Sciatic nerve (tissue), 2 donors: ENCODE measurements at regions not wholly inside any gene's neighbourhood (a gene's known extent, or its start where the extent isn't known, plus 50 kb on each side); places are given as distances from the start of the nearest gene placed in this dataset.
A peak's percentile ranks its signal among the peaks of the same experiment; 100 is the strongest.
"Not testable (repeated sequence)": the region's sequence is repeated elsewhere in the genome, so short reads cannot be mapped to it uniquely, and the experiment has no call there.

Experiments
- ATAC-seq: fragments of 200-7000 bp; cut with Tn5 transposase; one replicate; pipeline ENCODE4 v1.9.1; 2020; ENCODE audit warnings: mild to moderate bottlenecking, moderate library complexity
- DNase-seq: peaks from one replicate; pipeline ENCODE4 v3.0.0-alpha.2; 2020; ENCODE audit warnings: low spot score
- intact Hi-C: fragments of 100-400 bp; cut with DNase I; formaldehyde crosslinking; loops from one replicate; pipeline ENCODE4 v1.14.2; 2022
- donor health status: DM: no; HTN: no; CAD: no.
- donor health status: DM: no; HTN: no; CAD: no.

DNA sequence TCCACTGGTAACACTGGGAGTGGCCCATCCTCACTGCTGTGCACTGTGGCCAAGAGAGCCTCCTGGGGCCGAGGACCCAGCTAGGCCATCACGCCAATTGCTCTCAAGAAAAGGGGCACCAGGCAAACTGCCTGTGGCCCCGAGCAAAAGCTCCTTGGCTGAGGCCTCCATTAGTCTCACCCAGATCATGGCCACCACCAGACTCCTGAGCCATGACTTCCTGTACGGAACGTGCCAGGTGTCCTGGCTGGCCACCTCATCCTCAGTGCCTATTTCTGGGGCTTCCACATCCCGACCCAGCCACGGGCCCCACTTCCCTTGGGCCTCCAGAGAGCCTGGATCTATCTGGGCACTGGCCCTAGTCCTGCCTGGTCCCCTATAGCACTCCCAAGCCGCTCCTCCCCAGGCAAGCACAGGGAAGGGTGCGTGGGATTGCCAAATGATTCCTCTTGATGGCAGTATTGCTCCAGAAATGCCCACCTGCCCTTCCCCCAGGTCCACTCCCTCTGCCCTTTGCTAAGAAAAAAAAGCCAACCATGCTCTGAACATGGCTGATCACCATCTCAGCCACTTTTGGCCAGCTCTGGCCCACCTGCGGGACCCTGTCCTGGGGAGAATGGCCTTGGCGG, 212.6 kb upstream of the AGTR2 start:
- ATAC-seq (peak; percentile 10), DNase-seq (no peak)
- intact Hi-C loops = no loop called here

DNA sequence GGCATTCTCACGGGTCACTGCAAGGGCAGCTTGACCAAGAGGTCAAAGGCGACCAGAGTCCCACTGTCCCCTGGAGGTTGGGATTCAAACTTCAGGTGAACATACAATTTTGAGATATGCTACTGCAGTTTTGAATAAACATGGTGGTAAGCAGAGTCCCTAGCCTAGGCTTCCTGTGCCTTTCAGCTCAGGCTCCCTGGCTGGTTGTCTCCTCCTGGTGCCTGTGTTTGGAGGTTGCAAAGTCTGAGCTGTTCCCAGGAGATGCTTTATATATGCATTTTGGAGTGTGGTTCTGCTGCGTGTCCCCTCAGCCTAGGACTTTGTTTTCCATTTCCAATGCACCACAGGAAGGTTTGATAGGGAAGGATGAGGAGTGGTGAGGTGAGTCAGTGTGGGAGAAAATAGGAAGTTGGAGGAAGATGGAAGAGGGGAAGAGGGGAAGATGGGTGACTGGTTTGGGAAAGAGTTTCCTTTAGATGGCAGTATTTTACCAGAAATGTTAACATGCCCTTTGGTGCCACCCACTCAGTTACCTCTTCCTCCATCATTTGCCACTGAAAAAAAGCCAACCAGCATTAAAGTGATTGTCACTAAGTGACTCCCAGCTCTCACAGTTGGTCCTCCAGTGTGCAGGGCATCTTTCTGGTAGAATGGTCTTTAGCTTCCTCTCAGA, 211.7 kb upstream of the AGTR2 start:
- intact Hi-C loops = no loop called here
- no peak for ATAC-seq

DNA sequence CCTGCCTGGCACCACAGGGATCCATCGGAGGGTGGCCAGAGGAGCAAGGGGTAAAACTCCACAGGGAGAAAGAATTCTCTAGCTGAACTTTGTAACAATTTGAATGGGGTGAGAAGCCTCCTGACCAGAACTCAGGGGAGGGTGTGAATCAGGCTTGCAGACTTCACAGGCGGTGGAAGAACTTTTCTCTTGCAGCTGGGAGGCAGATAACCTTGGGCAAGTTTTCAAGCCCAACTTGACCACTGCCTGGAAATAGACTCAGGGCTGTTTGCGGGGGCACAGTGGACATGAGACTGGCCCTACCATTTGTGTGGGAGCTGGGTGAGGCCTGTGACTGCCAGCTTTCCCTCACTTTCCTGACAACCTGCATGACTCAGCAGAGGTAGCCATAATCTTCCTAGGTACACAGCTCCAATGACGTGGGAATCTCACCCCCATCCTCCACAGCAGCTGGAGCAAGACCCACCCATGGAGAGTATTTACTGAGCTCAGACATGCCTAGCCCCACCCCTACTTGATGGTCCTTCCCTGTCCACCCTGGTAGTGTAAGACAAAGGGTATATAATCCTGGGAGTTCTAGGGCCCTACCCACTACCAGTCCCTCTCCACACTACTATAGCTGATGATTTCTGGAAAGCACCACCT, 210.0 kb upstream of the AGTR2 start:
- no peak for DNase-seq
- no peak for ATAC-seq
- intact Hi-C loops = no loop called here

More for the DNA sequence above, 211.7 kb upstream of the AGTR2 start:
- no peak for DNase-seq

DNA sequence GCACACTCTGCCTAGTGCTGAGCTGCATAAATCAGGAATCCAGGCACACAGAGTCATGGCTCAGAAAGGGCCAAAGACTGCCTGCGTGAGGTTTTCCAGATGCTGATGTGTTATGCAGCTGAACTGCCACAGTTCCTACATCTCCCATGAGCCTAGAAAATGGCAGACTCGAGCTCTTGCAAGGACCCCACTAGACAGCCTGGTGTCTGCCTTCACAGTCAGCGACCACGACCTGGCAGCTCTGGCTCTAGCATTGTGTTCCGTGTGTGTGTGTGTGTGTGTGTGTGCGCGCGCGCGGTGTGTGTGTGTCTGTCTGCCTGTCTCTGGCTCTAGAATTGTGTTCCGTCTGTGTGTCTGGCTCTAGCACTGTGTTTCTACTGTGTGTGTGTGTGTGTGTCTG, 203.6 kb upstream of the AGTR2 start:
- DNase-seq = no peak
- no peak for ATAC-seq
- intact Hi-C loops = no loop called here

DNA sequence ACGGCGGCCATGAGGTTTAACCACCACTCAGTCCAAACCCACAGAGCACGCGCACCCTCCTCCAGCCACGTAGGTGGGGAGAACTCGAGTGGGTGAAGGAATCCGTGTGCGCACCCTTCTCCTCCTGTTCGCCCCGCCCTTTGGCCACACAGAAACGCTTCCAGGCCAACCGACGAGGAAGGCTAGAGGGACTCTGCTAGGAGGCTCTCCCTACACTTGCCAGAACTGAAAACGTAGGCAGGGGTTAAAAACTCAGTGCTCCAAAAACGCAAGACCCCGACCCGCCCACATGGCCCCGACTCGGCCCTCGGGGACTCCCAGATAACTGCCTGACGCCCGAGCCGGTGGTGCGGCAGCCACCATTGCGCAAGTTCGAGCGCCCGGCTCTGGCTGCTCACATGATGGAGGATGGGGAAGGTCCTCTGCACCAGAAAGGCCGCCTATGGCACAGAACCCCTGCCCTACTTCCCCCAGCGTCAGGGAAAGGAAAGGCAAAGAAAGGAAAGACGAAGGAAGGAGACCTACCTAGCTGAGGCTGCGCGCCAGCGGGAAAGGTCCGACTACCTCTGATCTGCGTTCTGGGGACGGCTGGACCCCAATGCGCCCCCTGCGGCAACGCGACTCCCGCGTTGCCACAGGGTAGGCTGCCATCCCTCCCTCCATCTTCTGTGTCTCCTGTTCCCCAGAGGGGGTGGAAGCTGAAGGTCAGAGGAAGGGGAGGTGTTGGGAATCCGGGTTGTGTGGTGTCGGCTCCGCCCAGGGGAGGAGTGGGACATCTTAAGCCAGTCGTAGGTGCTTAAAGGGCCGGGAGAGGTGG, 201.9 kb upstream of the AGTR2 start:
- DNase-seq (no peak), ATAC-seq (peak; percentile 92)
- intact Hi-C loops = no loop called here

DNA sequence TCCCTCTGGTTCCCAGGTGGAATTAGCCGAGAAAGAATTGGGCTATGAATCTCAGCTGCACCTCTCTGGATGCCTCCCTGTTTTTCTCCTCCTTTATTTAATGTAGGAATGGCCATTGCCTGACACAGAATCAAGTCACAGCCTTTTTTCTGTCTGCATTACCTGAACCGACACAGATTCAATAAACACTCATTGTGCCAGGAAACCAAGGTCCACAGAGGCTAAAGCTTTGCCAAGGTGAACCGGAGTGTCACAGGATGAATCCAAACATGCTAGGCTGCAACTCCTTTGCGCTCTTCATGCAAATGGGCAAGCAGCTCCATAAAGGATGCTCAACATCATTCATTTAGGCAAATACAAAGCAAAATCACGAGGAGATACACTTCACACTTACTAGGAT, 199.8 kb upstream of the AGTR2 start:
- intact Hi-C loops = no loop called here
- no peak for ATAC-seq

DNA sequence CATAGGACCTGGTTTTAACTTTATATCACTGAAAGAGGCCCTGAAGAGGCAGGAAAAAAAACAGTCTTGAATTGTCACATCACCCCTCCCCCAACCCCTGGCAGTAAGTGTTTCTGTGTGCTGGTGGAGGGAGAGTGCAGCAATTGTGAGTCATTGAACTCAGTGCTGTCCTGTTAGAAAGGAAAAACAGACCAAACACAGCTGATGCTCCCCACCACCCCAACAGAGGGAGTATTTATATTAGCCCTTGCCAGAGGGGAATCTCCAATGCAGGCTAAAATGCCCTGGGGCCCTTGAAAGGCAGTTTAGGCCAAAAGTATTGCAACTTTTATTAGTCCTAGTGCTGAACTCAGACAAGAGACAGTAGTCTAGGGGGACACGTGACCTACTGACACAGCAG, 197.8 kb upstream of the AGTR2 start:
- DNase-seq = no peak
- ATAC-seq = no peak
- intact Hi-C loops = no loop called here

More for the DNA sequence above, 199.8 kb upstream of the AGTR2 start:
- DNase-seq = no peak

DNA sequence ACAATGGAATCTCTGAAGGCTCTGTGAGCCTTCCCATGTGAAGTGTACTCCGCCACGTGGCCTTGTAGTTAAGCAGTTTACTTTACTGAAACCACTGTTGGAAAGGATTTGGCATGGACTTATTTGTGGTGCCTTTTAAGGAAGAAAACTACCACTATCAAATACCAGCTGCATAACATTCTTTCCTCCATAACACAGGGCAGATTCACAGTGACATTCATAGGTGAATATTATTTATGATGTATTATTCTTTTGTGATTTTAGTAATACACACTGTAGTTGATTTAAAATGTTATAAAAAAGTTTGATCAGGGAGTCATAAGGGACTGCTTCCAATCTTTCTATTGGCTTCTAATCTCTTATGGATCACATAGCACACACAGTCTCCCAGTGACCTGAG, 192.5 kb upstream of the AGTR2 start:
- intact Hi-C loops = no loop called here
- DNase-seq (no peak), ATAC-seq (no peak)

DNA sequence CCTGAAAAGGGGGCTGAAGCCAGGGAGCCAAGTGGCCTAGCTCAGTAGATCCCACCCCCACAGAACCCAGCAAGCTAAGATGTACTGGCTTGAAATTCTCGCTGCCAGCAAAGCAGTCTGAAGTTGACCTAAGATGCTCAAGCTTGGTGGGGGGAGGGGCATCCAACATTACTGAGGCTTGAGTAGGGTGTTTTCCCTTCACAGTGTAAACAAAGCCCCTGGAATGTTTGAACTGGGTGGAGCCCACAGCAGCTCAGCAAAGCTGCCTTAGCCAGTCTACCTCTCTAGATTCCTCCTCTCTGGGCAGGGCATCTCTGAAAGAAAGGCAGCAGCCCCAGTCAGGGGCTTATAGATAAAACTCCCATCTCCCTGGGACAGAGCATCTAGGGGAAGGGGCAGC, 187.4 kb upstream of the AGTR2 start:
- intact Hi-C loops, DNase-seq, ATAC-seq: not testable (repeated sequence)

DNA sequence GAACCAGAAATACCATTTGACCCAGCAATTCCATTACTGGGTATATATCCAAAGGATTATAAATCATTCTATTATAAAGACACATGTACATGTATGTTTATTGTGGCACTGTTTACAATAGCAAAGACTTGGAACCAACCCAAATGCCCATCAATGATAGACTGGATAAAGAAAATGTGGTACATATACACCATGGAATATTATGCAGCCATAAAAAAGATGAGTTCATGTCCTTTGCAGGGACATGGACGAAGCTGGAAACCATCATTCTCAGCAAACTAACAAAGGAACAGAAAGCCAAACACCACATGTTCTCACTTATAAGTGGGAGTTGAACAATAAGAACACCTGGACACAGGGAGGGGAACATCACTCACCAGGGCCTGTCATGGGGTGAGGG, 183.1 kb upstream of the AGTR2 start:
- DNase-seq, intact Hi-C loops: not testable (repeated sequence)

DNA sequence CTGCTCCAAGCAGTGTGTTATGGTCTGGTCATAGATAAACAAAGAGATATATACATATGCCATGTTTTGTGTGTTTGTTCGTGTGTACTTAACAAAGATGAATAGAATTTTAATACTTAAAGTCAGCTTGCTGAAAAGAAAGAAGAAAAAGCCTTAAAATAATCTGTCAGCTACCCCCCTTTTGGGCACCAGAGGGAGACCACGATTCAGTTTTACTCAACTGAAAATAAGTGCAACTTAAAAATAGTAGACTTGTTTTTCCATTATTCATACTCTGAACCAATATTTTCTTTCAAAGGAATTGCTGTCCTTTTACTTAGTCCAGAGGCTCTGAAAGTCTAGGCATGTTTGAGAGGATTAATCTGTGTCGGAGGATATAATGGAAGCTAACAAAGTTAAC, 181.7 kb upstream of the AGTR2 start:
- intact Hi-C loops = no loop called here
- no peak for ATAC-seq
- no peak for DNase-seq

More for the DNA sequence above, 183.1 kb upstream of the AGTR2 start:
- not testable (repeated sequence) for ATAC-seq

DNA sequence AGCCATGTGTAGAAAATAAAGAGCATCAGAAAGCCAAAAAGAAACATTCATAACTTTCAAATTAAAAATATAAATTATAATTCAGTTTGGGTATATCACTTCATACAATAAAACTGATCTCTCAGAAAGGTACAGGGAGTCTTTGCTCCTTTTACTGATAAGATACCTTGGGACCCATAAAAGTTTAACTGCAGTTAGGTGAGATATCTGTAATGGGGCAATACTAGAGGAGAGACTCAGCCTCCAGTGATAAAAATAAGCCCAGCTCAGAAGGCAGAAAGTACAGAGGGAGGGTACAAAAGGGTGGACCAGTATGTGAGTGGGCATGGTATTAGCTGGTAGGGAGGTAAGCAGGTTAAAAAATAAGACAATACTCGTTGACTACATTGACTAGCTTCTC, 180.9 kb upstream of the AGTR2 start:
- ATAC-seq = no peak
- intact Hi-C loops = no loop called here
- DNase-seq = no peak

DNA sequence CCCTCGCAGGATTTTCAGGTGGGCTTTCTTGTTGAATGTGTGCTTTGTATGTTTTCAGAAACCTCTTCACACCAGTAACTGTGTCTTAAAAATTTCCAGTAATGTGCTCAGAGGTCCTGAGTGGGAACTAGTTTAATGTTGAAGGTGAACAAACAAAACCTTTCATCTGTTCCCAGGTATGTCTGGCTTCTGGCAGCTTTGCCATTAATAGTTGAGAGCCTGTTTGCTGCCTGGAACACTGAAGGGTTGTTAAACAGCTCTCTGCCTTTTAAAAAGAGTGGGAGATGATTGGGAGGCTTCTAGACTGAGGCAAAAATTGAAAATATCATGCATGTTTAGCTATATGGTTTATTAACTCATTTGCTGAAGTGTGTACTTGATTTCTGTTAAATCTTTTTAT, 161.2 kb upstream of the AGTR2 start:
- no peak for ATAC-seq
- intact Hi-C loops = no loop called here
- no peak for DNase-seq

DNA sequence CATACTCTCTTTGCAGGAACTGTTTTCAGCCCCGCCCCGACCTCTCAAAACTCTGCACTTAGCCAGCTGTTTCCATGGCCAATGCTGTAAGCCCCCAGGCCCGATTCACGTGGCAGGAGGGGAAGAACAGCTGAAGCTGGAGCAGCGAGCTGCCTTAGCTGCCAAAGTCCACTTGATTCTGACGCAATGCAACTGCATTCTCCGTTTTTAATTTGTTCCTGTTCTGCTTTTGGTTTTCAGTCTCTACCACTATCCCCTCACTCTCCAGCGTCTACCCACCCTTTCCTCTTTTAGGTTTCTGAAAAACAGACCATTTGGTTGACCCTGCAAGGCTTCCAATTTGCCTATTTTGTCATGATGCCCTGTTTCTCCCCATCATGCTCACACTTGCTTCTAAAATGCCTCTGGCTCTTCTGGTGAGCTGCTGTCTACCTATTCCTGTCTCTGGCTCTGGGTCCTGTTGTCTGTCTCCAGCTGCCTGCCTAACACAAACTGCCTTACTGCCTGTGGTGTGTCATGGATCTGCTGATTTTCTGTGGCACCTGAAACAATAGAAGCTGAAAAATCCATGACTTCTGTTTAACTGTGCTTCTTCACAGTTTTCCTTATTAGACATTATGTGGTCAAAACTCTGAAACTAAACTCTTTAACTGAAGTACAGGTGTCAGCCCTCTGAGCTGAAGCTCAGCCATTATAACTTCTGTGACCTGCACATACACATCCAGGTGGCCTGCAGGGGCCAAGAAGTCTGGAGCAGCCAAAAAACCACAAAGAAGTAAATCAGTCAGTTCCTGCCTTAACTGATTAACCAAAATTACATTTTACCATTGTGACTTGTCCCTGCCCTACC, 160.5 kb upstream of the AGTR2 start:
- intact Hi-C loops = no loop called here
- ATAC-seq = peak; percentile 60
- DNase-seq = no peak

DNA sequence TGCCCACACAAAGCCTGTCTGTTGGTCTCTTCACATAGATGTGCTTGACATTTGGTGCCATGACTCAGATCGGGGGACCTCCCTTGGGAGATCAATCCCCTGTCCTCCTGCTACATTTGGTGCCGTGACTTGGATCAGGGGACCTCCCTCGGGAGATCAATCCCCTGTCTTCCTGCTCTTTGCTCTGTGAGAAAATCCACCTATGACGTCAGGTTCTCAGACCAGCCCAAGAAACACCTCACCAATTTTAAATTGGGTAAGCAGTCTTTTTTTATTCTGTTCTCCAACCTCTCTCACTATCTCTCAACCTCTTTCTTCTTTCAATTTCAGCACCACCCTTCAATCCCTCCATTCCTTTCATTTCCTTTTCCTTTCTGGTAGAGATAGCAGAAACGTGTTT, 159.6 kb upstream of the AGTR2 start:
- DNase-seq (no peak), ATAC-seq (no peak)
- intact Hi-C loops = no loop called here

DNA sequence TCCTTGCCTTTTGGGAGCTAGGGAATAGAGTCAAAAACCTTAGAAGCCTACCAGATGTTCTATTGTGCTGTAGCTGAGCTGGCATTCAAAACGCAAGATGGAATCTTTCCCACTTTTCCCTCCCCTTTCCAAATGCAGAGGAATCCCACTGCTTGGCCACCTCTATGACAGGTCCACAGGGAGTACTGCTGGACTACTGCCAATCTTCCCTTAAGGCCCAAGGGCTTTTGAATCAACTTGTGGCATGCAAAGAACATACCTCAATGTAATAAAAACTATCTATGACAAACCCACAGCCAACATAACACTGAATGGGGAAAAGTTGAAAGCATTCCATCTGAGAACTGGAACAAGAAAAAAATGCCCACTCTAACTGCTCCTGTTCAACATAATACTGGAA, 139.2 kb upstream of the AGTR2 start:
- intact Hi-C loops = no loop called here
- DNase-seq = no peak
- no peak for ATAC-seq
